ENCODE measurements at regions not wholly inside any gene's neighbourhood (a gene's known extent, or its start where the extent isn't known, plus 50 kb on each side); places are given as distances from the start of the nearest gene placed in this dataset.
"Not testable (repeated sequence)": the region's sequence is repeated elsewhere in the genome, so short reads cannot be mapped to it uniquely, and the experiment has no call there.

DNA sequence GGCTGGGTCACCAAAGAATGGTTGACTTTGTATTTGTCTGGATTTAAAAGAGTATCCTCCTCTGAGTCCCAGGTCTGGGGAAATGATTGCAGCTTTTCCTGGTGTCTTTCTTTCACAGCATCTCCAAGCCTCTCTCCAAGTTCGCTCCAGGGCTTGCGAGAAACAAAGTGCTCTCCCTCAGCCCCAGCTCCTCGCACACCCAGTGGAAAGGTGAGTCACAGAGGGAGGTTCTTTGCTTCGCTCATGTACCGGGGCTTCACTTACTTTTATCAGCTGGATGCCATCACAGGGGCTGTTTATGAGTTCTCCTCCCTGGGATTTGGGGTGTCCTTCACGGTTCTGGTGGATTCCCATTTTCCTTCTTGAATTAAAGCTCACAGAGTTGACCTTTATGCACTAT, 252.2 kb upstream of the PLPP4 start:
- Histone ChIP-seq H3K27me3 (ENCODE audit: control insufficient read depth in 2 of 2, insufficient read depth in 2 of 2, low read length in 2 of 2) (no peaks in the 10 kb centered on the region), H3K27ac (ENCODE audit: low read depth, low read length) (no peak overlapping the region), H3K4me1 (ENCODE audit: control insufficient read depth in 2 of 2, insufficient read depth in 2 of 2, low read length in 2 of 2) (no peaks in the 10 kb centered on the region), H3K36me3 (ENCODE audit: control insufficient read depth in 2 of 3, insufficient read depth in 3 of 3, low read length in 3 of 3) (no peaks in the 10 kb centered on the region), H3K4me3 (ENCODE audit: low read length) (no peak overlapping the region), H3K9me3 (ENCODE audit: control insufficient read depth in 2 of 3, low read length in 3 of 3) (no peaks in the 10 kb centered on the region)
- intact Hi-C loops (cut with micrococcal nuclease), result no loop called here
- H3K27me3 Mint-ChIP-seq, result peaks cover 0 to 33% (median 13%) of the 10 kb centered on the region in 5 donors
- ChIA-PET POLR2A (no interaction called here), CTCF (no interaction called here)
- ATAC-seq (no peak), DNase-seq (no peak)
- H3K4me3 Mint-ChIP-seq, result no peak overlapping the region
- H3K36me3 Mint-ChIP-seq, result no peaks in the 10 kb centered on the region
- no peak overlapping the region for H3K27ac Mint-ChIP-seq
- H3K4me1 Mint-ChIP-seq, result no peaks in the 10 kb centered on the region
- H3K9me3 Mint-ChIP-seq, result peaks cover 0 to 2% (median 0%) of the 10 kb centered on the region in 11 donors

DNA sequence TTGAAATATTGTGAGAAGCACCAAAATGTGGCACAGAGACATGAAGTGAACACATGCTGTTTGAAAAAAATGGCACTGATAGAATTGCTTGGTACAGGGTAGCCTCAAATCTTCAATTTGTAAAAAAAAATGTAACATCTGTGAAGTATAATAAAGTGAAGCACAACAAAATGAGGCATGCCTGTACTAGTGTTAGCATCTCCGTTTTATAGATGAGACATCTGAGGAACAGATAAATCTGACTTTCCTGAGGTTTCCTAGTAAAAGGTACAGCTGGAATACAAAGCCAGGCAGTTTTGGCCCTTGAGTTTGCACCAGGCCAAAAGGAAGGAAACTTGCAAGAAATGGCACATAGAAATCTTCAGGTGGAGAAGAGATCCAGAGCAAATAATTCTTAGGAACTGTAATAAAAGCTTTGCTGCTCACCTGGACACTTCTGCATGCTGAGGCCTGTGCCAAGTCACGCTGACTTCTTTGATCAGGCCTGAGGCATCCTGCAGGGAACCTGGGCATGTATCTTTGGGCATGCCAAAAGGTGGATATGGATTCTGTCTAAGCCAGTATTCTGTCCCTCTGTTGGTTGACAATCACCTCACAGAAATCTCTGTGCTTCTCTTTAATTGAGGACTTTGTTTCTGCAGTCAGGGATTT, 251.5 kb upstream of the PLPP4 start:
- POLR2A ChIA-PET, result no interaction called here

DNA sequence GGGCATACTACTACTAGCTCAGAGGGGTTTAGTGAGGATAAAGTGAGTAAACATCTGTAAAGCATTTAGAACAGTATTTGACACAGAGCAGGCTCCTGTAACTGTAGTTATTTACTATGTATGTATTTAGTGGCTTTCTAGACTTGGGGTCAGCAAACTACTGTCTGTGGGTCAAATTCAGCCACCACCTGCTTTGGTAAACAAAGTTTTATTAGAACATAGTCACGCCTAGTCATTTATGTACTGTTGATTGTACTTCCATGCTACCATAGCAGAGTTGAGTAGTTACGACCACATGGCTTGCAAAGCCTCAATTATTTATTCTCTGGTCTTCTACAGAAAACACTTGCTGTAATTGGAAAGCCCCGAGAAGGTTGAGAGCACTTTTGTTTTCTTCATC, 248.5 kb upstream of the PLPP4 start:
- ChIA-PET POLR2A (no interaction called here), CTCF (no interaction called here)
- Mint-ChIP-seq H3K4me1 (no peaks in the 10 kb centered on the region), H3K4me3 (no peak overlapping the region), H3K27ac (no peak overlapping the region), H3K9me3 (peaks cover 0 to 5% (median 0%) of the 10 kb centered on the region in 11 donors), H3K36me3 (no peaks in the 10 kb centered on the region), H3K27me3 (peaks cover 0 to 25% (median 8%) of the 10 kb centered on the region in 5 donors)
- DNase-seq (no peak), ATAC-seq (no peak)
- H3K4me3 ChIP-seq (ENCODE audit: low read length), result no peak overlapping the region
- no peak overlapping the region for H3K27ac ChIP-seq (ENCODE audit: low read depth, low read length)
- H3K36me3 ChIP-seq (ENCODE audit: control insufficient read depth in 2 of 3, insufficient read depth in 3 of 3, low read length in 3 of 3), result no peaks in the 10 kb centered on the region
- no peaks in the 10 kb centered on the region for H3K9me3 ChIP-seq (ENCODE audit: control insufficient read depth in 2 of 3, low read length in 3 of 3)
- H3K27me3 ChIP-seq (ENCODE audit: control insufficient read depth in 2 of 2, insufficient read depth in 2 of 2, low read length in 2 of 2), result no peaks in the 10 kb centered on the region
- intact Hi-C loops (cut with micrococcal nuclease), result no loop called here
- no peaks in the 10 kb centered on the region for H3K4me1 ChIP-seq (ENCODE audit: control insufficient read depth in 2 of 2, insufficient read depth in 2 of 2, low read length in 2 of 2)

More for the DNA sequence above, 251.5 kb upstream of the PLPP4 start:
- Mint-ChIP-seq H3K9me3 (peaks cover 0 to 2% (median 0%) of the 10 kb centered on the region in 11 donors), H3K4me3 (no peak overlapping the region), H3K27me3 (peaks cover 0 to 34% (median 13%) of the 10 kb centered on the region in 5 donors), H3K36me3 (no peaks in the 10 kb centered on the region), H3K27ac (no peak overlapping the region), H3K4me1 (no peaks in the 10 kb centered on the region)
- intact Hi-C loops (cut with micrococcal nuclease), result no loop called here
- DNase-seq (no peak), ATAC-seq (no peak)
- no peaks in the 10 kb centered on the region for H3K36me3 ChIP-seq (ENCODE audit: control insufficient read depth in 2 of 3, insufficient read depth in 3 of 3, low read length in 3 of 3)
- CTCF ChIA-PET, result no interaction called here
- no peaks in the 10 kb centered on the region for H3K9me3 ChIP-seq (ENCODE audit: control insufficient read depth in 2 of 3, low read length in 3 of 3)
- H3K27ac ChIP-seq (ENCODE audit: low read depth, low read length), result no peak overlapping the region
- H3K27me3 ChIP-seq (ENCODE audit: control insufficient read depth in 2 of 2, insufficient read depth in 2 of 2, low read length in 2 of 2), result no peaks in the 10 kb centered on the region
- H3K4me1 ChIP-seq (ENCODE audit: control insufficient read depth in 2 of 2, insufficient read depth in 2 of 2, low read length in 2 of 2), result no peaks in the 10 kb centered on the region
- no peak overlapping the region for H3K4me3 ChIP-seq (ENCODE audit: low read length)

DNA sequence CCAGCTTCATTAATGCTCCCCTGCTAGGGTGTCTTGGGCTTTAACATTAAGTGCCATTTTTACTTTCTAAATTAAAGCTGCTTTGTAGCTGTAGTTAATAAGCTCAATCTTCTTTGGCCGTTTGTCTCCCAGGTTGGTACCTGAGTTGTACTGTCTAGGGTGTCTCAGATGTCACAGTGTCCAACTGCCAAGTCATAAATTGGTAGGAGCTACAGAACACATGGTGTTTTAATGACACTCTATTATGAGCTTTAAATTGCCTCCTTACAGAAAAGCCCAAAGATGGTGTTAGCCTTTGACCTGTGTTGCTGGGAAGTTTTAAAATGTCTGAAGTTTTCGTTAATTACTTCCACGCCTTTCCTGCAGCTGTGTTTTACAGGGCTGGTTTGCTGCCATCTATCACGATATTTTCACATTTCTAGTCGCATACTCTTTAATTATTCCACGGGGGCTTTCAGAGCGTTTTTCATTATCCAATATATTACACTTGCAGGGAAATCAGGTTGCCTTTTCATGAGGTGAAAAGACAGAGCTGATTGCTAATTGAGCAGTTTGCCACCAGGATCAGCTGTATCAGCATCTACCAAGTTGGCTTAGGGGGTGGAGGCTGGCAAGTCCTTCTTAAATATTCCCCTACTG, 247.8 kb upstream of the PLPP4 start:
- ChIA-PET POLR2A (no interaction called here), CTCF (no interaction called here)
- Histone ChIP-seq H3K4me3 (ENCODE audit: low read length) (no peak overlapping the region), H3K27ac (ENCODE audit: low read depth, low read length) (no peak overlapping the region), H3K36me3 (ENCODE audit: control insufficient read depth in 2 of 3, insufficient read depth in 3 of 3, low read length in 3 of 3) (no peaks in the 10 kb centered on the region), H3K9me3 (ENCODE audit: control insufficient read depth in 2 of 3, low read length in 3 of 3) (no peaks in the 10 kb centered on the region), H3K27me3 (ENCODE audit: control insufficient read depth in 2 of 2, insufficient read depth in 2 of 2, low read length in 2 of 2) (no peaks in the 10 kb centered on the region), H3K4me1 (ENCODE audit: control insufficient read depth in 2 of 2, insufficient read depth in 2 of 2, low read length in 2 of 2) (no peaks in the 10 kb centered on the region)
- DNase-seq (no peak), ATAC-seq (no peak)
- Mint-ChIP-seq H3K4me3 (no peak overlapping the region), H3K27me3 (peaks cover 0 to 21% (median 7%) of the 10 kb centered on the region in 5 donors), H3K9me3 (peaks cover 0 to 10% (median 2%) of the 10 kb centered on the region in 11 donors), H3K4me1 (no peaks in the 10 kb centered on the region), H3K27ac (no peak overlapping the region), H3K36me3 (peaks cover 0 to 3% (median 0%) of the 10 kb centered on the region in 5 donors)
- intact Hi-C loops (cut with micrococcal nuclease), result no loop called here

DNA sequence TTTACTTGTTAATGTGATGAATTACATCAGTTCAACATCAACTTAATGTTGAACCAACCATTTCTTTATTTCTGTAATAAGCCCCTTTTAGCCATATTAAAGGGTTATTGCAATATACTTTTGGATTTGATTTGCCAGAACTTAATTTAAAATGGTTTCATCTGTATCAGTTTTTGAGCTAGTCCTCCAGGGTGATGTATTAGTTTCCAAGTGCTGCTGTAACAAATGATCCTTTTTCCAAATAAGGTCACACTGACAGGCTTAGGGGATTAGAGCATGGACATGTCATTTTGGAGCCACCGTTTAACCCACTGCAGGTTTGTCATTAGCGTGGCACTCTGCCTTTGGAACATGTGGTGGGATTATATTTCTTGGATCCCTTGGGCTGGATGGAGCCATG, 244.8 kb upstream of the PLPP4 start:
- Mint-ChIP-seq H3K36me3 (peaks cover 0 to 4% (median 0%) of the 10 kb centered on the region in 5 donors), H3K27ac (no peak overlapping the region), H3K4me1 (no peaks in the 10 kb centered on the region), H3K27me3 (peaks cover 0 to 19% (median 7%) of the 10 kb centered on the region in 5 donors), H3K9me3 (peaks cover 0 to 13% (median 4%) of the 10 kb centered on the region in 11 donors), H3K4me3 (no peak overlapping the region)
- ChIA-PET CTCF (no interaction called here), POLR2A (no interaction called here)
- no peaks in the 10 kb centered on the region for H3K27me3 ChIP-seq (ENCODE audit: control insufficient read depth in 2 of 2, insufficient read depth in 2 of 2, low read length in 2 of 2)
- DNase-seq (no peak), ATAC-seq (no peak)
- intact Hi-C loops (cut with micrococcal nuclease), result no loop called here
- H3K4me3 ChIP-seq (ENCODE audit: low read length), result no peak overlapping the region
- H3K4me1 ChIP-seq (ENCODE audit: control insufficient read depth in 2 of 2, insufficient read depth in 2 of 2, low read length in 2 of 2), result no peaks in the 10 kb centered on the region
- no peaks in the 10 kb centered on the region for H3K36me3 ChIP-seq (ENCODE audit: control insufficient read depth in 2 of 3, insufficient read depth in 3 of 3, low read length in 3 of 3)
- no peak overlapping the region for H3K27ac ChIP-seq (ENCODE audit: low read depth, low read length)
- no peaks in the 10 kb centered on the region for H3K9me3 ChIP-seq (ENCODE audit: control insufficient read depth in 2 of 3, low read length in 3 of 3)

DNA sequence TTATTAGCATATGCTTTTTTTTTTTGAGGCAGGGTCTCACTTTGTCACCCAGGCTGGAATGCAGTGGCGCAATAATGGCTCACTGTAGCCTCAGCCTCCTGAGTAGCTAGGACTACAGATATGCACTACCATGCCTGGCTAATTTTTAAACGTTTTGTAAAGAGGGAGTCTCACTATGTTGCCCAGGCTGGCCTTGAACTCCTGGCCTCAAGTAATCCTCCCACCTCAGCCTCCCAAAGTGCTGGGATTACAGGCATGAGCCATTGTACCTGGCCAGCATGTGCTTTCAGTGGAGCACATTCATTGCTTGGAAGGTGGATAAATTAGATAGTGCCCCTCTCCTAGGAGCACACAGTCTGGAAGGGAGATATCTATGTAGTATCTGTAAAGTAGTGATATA, 243.7 kb upstream of the PLPP4 start:
- peaks cover 0 to 13% (median 4%) of the 10 kb centered on the region in 11 donors for H3K9me3 Mint-ChIP-seq
- ATAC-seq; H3K36me3 ChIP-seq (ENCODE audit: control insufficient read depth in 2 of 3, insufficient read depth in 3 of 3, low read length in 3 of 3); H3K36me3 Mint-ChIP-seq; intact Hi-C loops (cut with micrococcal nuclease); H3K27ac ChIP-seq (ENCODE audit: low read depth, low read length); CTCF ChIA-PET; DNase-seq; H3K4me1 Mint-ChIP-seq; H3K4me3 ChIP-seq (ENCODE audit: low read length); H3K9me3 ChIP-seq (ENCODE audit: control insufficient read depth in 2 of 3, low read length in 3 of 3); H3K27me3 ChIP-seq (ENCODE audit: control insufficient read depth in 2 of 2, insufficient read depth in 2 of 2, low read length in 2 of 2); H3K4me3 Mint-ChIP-seq; H3K4me1 ChIP-seq (ENCODE audit: control insufficient read depth in 2 of 2, insufficient read depth in 2 of 2, low read length in 2 of 2); H3K27ac Mint-ChIP-seq: not testable (repeated sequence)
- POLR2A ChIA-PET, result interaction anchor here (0.6 kb wide), 1 partner anchor 76 kb away, joined by 3 read pairs; no protein-coding TSS in a partner anchor
- peaks cover 0 to 18% (median 7%) of the 10 kb centered on the region in 5 donors for H3K27me3 Mint-ChIP-seq

DNA sequence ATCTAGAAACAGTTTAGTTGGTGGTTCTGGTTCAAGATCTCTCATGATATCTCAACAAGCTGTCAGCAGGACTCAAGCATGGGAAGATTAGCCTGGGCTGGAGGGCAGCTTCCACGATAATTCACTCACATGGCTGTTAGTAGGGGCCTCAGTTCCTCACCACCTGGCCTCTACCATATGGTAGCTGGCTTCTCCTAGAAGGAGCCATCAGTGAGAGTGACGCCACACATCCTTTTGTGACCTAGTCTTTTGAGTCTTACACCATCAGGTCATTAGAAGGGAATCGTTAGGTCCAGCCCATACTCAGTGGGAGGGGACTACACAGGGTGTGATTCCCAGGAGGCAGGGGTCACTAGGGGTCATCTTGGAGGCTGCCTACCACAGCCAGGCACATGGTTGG, 239.3 kb upstream of the PLPP4 start:
- H3K27me3 Mint-ChIP-seq, result peaks cover 0 to 20% (median 12%) of the 10 kb centered on the region in 5 donors
- Histone ChIP-seq H3K4me1 (ENCODE audit: control insufficient read depth in 2 of 2, insufficient read depth in 2 of 2, low read length in 2 of 2) (no peaks in the 10 kb centered on the region), H3K27me3 (ENCODE audit: control insufficient read depth in 2 of 2, insufficient read depth in 2 of 2, low read length in 2 of 2) (no peaks in the 10 kb centered on the region), H3K4me3 (ENCODE audit: low read length) (no peak overlapping the region), H3K36me3 (ENCODE audit: control insufficient read depth in 2 of 3, insufficient read depth in 3 of 3, low read length in 3 of 3) (no peaks in the 10 kb centered on the region), H3K27ac (ENCODE audit: low read depth, low read length) (no peak overlapping the region), H3K9me3 (ENCODE audit: control insufficient read depth in 2 of 3, low read length in 3 of 3) (peaks cover 0 to 5% (median 0%) of the 10 kb centered on the region in 3 experiments)
- no peaks in the 10 kb centered on the region for H3K4me1 Mint-ChIP-seq
- POLR2A ChIA-PET, result no interaction called here
- H3K27ac Mint-ChIP-seq, result no peak overlapping the region
- peaks cover 0 to 4% (median 0%) of the 10 kb centered on the region in 5 donors for H3K36me3 Mint-ChIP-seq
- intact Hi-C loops (cut with micrococcal nuclease), result no loop called here
- no peak overlapping the region for H3K4me3 Mint-ChIP-seq
- no peak for ATAC-seq
- H3K9me3 Mint-ChIP-seq, result peaks cover 0 to 8% (median 3%) of the 10 kb centered on the region in 11 donors
- CTCF ChIA-PET, result interaction anchor here (0.6 kb wide), 1 partner anchor 513 kb away, joined by 3 read pairs; no protein-coding TSS in a partner anchor
- no peak for DNase-seq

Data from naive thymus-derived CD4-positive, alpha-beta T cell (primary cell).